ENCODE measurements at regions not wholly inside any gene's neighbourhood (a gene's known extent, or its start where the extent isn't known, plus 50 kb on each side); places are given as distances from the start of the nearest gene placed in this dataset.

- TF ChIP-seq CREB1 (CRISPR knock-in tag; IDR thresholded peaks at IDR 0.05) (no peak), MXD4 (CRISPR knock-in tag; IDR thresholded peaks at IDR 0.05; ENCODE audit: borderline replicate concordance) (no peak), ZNF396 (CRISPR knock-in tag; IDR thresholded peaks at IDR 0.05; ENCODE audit: borderline replicate concordance) (no peak), AR (CRISPR knock-in tag; IDR thresholded peaks at IDR 0.05) (no peak), ZBTB21 (CRISPR knock-in tag; IDR thresholded peaks at IDR 0.05; ENCODE audit: borderline replicate concordance) (no peak), ZBTB43 (CRISPR knock-in tag; IDR thresholded peaks at IDR 0.05) (no peak), ATF2 (CRISPR knock-in tag; IDR thresholded peaks at IDR 0.05; ENCODE audit: borderline replicate concordance, low read depth) (no peak)
Observed at GRCh38 chr5:93322974-93323860, 257.8 kb downstream of the NR2F1-AS1 start (continued).

GRCh38 chr5:93320920-93321445 is 260.0 kb downstream of the NR2F1-AS1 start:
- Mint-ChIP-seq H3K27me3 (ENCODE audit: low read depth) (no peaks in the 10 kb centered on the region), H3K4me1 (peaks cover 15% of the 10 kb centered on the region), H3K36me3 (no peaks in the 10 kb centered on the region), H3K9me3 (peaks cover 5% of the 10 kb centered on the region; the same call in 1 of the 2 replicates), H3K4me3 (no peak overlapping the region), H3K27ac (0 out of 2 replicates have a peak overlapping the region, but pooled peaks have one; percentile 6)
- TF ChIP-seq E2F5 (CRISPR knock-in tag; IDR thresholded peaks at IDR 0.05): no peak
- DNase-seq (ENCODE audit: low spot score) (no peak), ATAC-seq (no peak)
- ChIA-PET CTCF (no interaction called here), POLR2A (interaction anchor here (0.6 kb wide), 1 partner anchor 241 kb away, joined by 4 read pairs; no protein-coding TSS in a partner anchor)

GRCh38 chr5:93313672-93314071 is 267.3 kb downstream of the NR2F1-AS1 start:
- H3K4me1 Mint-ChIP-seq: no peaks in the 10 kb centered on the region
- ATAC-seq (no peak), DNase-seq (ENCODE audit: low spot score) (no peak)
- H3K27me3 Mint-ChIP-seq (ENCODE audit: low read depth): no peaks in the 10 kb centered on the region
- peaks cover 13% of the 10 kb centered on the region for H3K9me3 Mint-ChIP-seq
- no peak overlapping the region for H3K4me3 Mint-ChIP-seq
- 0 out of 2 replicates have a peak, but pooled peaks cover 3% of the 10 kb centered on the region for H3K36me3 Mint-ChIP-seq
- POLR2A ChIA-PET: no interaction called here
- H3K27ac Mint-ChIP-seq: no peak overlapping the region
- CTCF ChIA-PET: no interaction called here
- no peak for TF ChIP-seq IRF1 (CRISPR knock-in tag; IDR thresholded peaks at IDR 0.05)
- no peak for TF ChIP-seq ZNF423 (CRISPR knock-in tag; IDR thresholded peaks at IDR 0.05)
- TF ChIP-seq HMGA2 (CRISPR knock-in tag; IDR thresholded peaks at IDR 0.05): no peak
- TF ChIP-seq GRHL2 (CRISPR knock-in tag; IDR thresholded peaks at IDR 0.05; ENCODE audit: insufficient replicate concordance, severe bottlenecking): no peak
- no peak for TF ChIP-seq TCF7 (CRISPR knock-in tag; IDR thresholded peaks at IDR 0.05; ENCODE audit: low read depth)
- TF ChIP-seq ATF2 (CRISPR knock-in tag; IDR thresholded peaks at IDR 0.05; ENCODE audit: borderline replicate concordance, low read depth): no peak
- TF ChIP-seq ZNF138 (CRISPR knock-in tag; conservative IDR thresholded peaks at IDR 0.05): no peak
- TF ChIP-seq OVOL2 (CRISPR knock-in tag; IDR thresholded peaks at IDR 0.05; ENCODE audit: borderline replicate concordance): no peak
- TF ChIP-seq ZNF121 (CRISPR knock-in tag; IDR thresholded peaks at IDR 0.05): no peak
- no peak for TF ChIP-seq ZNF416 (CRISPR knock-in tag; IDR thresholded peaks at IDR 0.05)
- no peak for TF ChIP-seq ZNF512 (CRISPR knock-in tag; IDR thresholded peaks at IDR 0.05; ENCODE audit: borderline replicate concordance)
